ENCODE measurements at regions not wholly inside any gene's neighbourhood (a gene's known extent, or its start where the extent isn't known, plus 50 kb on each side); places are given as distances from the start of the nearest gene placed in this dataset.
A peak's percentile ranks its signal among the peaks of the same experiment; 100 is the strongest.

- no peak for DNase-seq
These were observed 412.2 kb downstream of the UTRN start for GRCh38 chr6:144697369-144697760.

GRCh38 chr6:144697801-144698200, 412.7 kb downstream of the UTRN start:
- no peak for DNase-seq

GRCh38 chr6:144702781-144703180, 417.6 kb downstream of the UTRN start:
- no peak for DNase-seq

- DNase-seq, result no peak
These were observed 425.1 kb downstream of the UTRN start for GRCh38 chr6:144710207-144710606.

GRCh38 chr6:144711661-144712060, 426.5 kb downstream of the UTRN start:
- DNase-seq, result no peak

- no peak for DNase-seq
These were observed 427.4 kb downstream of the UTRN start for GRCh38 chr6:144712541-144712940.

GRCh38 chr6:144714021-144714712, 429.0 kb downstream of the UTRN start:
- no peak for DNase-seq

- no peak for DNase-seq
These were observed 430.2 kb downstream of the UTRN start for GRCh38 chr6:144715344-144715743.

- DNase-seq, result no peak
These were observed 433.3 kb downstream of the UTRN start for GRCh38 chr6:144718431-144718830.

- DNase-seq, result no peak
These were observed 436.1 kb downstream of the UTRN start for GRCh38 chr6:144721232-144721631.

- no peak for DNase-seq
These were observed 437.1 kb downstream of the UTRN start for GRCh38 chr6:144722154-144722737.

- peak; percentile 57 to 66 for DNase-seq
These were observed 437.8 kb downstream of the UTRN start for GRCh38 chr6:144722925-144723324.

GRCh38 chr6:144723431-144723830, 438.3 kb downstream of the UTRN start:
- no peak for DNase-seq

- DNase-seq, result no peak
These were observed 439.7 kb downstream of the UTRN start for GRCh38 chr6:144724818-144725217.

GRCh38 chr6:144725736-144726522, 440.8 kb downstream of the UTRN start:
- DNase-seq, result no peak

GRCh38 chr6:144728804-144729203, 443.7 kb downstream of the UTRN start:
- DNase-seq, result no peak

- DNase-seq, result no peak
These were observed 444.4 kb downstream of the UTRN start for GRCh38 chr6:144729502-144729901.

- no peak for DNase-seq
These were observed 445.0 kb downstream of the UTRN start for GRCh38 chr6:144730088-144730645.

- DNase-seq, result no peak
These were observed 446.1 kb downstream of the UTRN start for GRCh38 chr6:144731229-144731628.

GRCh38 chr6:144736763-144737162, 451.6 kb downstream of the UTRN start:
- DNase-seq, result no peak

- DNase-seq, result no peak
These were observed 452.9 kb downstream of the UTRN start for GRCh38 chr6:144737998-144738397.

GRCh38 chr6:144739873-144740272, 454.7 kb downstream of the UTRN start:
- DNase-seq, result no peak

GRCh38 chr6:144741659-144742058, 456.5 kb downstream of the UTRN start:
- DNase-seq, result no peak

- DNase-seq, result no peak
These were observed 457.6 kb downstream of the UTRN start for GRCh38 chr6:144742779-144743178.

Measured in AML-193 (cell line).